ENCODE measurements at regions not wholly inside any gene's neighbourhood (a gene's known extent, or its start where the extent isn't known, plus 50 kb on each side); places are given as distances from the start of the nearest gene placed in this dataset.

DNA sequence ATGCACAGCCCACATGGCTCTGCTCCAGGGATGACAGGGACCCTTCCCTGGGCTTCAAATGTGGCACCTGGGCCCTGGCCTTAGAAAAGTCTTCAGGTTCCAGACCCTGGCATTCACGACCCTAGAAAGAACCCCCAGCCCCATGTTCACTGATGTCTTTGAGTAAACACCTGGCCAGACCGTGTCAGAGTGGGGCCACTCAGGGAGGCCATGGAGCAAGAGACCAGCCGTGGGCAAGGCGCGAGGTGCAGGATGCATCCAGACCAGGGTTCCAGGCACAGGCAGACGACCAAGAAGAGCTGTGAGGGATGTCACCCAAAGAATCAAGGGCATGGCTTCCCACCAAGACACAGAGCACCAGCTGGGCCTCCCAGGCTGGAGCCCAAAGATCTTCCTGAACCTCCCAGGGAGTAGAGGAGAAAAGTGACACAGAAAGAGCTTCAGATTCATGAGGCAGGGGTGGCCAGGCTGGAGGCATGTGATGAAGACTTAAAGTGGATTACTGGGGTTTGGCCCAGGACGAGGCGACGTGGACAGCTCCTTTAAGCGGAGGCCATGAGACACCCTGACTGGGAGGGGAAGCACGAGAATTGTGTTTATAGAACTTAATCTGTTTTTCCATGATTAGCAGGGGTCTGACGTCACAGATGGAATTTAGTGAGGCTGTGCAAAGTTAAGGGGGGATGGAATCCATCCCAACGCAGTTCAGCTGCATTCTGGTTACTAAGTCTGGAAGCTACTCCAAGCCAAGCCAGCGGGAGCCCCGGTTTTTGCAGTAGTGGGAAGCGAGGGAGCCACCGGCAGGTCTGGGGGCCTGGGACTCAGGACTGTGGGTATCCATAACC, 61.6 kb downstream of the ARL6IP4 start:
- Mint-ChIP-seq H3K4me1 (ENCODE audit: low read depth) (peaks cover 33% of the 10 kb centered on the region), H3K27ac (no peak overlapping the region; the same call in 1 of the 2 replicates), H3K9me3 (no peaks in the 10 kb centered on the region), H3K4me3 (no peak overlapping the region), H3K36me3 (ENCODE audit: low read depth) (no peaks in the 10 kb centered on the region), H3K27me3 (ENCODE audit: insufficient read depth) (peaks cover 28% of the 10 kb centered on the region)
- DNase-seq, result peak; percentile 32
- TF ChIP-seq, protein P1, sequence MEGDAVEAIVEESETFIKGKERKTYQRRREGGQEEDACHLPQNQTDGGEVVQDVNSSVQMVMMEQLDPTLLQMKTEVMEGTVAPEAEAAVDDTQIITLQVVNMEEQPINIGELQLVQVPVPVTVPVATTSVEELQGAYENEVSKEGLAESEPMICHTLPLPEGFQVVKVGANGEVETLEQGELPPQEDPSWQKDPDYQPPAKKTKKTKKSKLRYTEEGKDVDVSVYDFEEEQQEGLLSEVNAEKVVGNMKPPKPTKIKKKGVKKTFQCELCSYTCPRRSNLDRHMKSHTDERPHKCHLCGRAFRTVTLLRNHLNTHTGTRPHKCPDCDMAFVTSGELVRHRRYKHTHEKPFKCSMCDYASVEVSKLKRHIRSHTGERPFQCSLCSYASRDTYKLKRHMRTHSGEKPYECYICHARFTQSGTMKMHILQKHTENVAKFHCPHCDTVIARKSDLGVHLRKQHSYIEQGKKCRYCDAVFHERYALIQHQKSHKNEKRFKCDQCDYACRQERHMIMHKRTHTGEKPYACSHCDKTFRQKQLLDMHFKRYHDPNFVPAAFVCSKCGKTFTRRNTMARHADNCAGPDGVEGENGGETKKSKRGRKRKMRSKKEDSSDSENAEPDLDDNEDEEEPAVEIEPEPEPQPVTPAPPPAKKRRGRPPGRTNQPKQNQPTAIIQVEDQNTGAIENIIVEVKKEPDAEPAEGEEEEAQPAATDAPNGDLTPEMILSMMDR (IDR thresholded peaks at IDR 0.05), result no peak

DNA sequence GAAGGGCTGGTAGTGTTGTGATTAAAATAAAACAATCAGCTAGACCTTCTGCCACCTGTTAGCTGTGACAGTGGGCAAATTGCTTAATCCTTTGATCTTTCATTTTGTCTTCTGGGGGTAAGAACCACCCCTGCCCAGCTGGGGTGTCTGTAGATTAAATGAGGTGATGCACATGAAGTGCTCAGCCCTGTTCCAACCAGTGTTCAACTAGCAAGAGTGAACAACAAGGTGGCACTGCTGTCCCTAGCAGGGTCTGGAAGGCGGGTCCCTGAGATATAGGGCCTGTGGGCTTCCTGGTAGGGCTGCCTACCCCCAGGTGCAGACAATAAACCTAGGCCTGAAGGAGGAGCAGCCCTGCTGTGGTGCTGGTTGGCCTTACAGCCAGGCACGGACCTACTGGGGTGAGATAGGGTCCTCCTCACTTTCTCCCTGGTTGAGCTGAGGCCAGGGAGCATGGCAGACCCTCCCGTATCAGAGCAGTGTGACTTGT, 60.6 kb downstream of the ARL6IP4 start:
- Mint-ChIP-seq H3K9me3 (no peaks in the 10 kb centered on the region), H3K4me1 (ENCODE audit: low read depth) (peaks cover 33% of the 10 kb centered on the region), H3K27me3 (ENCODE audit: insufficient read depth) (peaks cover 36% of the 10 kb centered on the region), H3K36me3 (ENCODE audit: low read depth) (no peaks in the 10 kb centered on the region), H3K27ac (no peak overlapping the region), H3K4me3 (no peak overlapping the region)
- no peak for DNase-seq
- TF ChIP-seq, protein P1 (IDR thresholded peaks at IDR 0.05), result no peak

DNA sequence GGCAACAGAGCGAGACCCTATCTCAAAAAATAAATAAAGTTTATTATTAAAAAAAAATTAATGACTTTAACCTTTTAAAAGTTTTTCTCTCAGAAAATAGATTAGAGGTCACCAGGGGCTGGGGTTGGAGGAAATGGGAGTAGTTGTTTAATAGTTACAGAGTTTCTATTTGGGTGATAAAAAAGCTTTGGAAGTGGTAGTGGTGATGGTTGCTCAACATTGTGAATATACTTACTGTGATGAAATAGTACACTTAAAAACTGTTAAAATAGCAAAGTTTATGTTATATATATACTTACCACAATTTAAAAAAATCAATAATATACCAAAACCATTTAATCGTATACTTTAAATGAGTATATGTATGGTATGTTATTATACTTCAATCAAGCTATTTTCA, 59.6 kb downstream of the ARL6IP4 start:
- TF ChIP-seq, protein P1 (IDR thresholded peaks at IDR 0.05), result no peak
- peaks cover 33% of the 10 kb centered on the region for H3K27me3 Mint-ChIP-seq (ENCODE audit: insufficient read depth)
- DNase-seq, result no peak
- no peak overlapping the region for H3K27ac Mint-ChIP-seq
- H3K4me1 Mint-ChIP-seq (ENCODE audit: low read depth), result peaks cover 34% of the 10 kb centered on the region
- H3K9me3 Mint-ChIP-seq, result no peaks in the 10 kb centered on the region
- no peak overlapping the region for H3K4me3 Mint-ChIP-seq
- no peaks in the 10 kb centered on the region for H3K36me3 Mint-ChIP-seq (ENCODE audit: low read depth)

DNA sequence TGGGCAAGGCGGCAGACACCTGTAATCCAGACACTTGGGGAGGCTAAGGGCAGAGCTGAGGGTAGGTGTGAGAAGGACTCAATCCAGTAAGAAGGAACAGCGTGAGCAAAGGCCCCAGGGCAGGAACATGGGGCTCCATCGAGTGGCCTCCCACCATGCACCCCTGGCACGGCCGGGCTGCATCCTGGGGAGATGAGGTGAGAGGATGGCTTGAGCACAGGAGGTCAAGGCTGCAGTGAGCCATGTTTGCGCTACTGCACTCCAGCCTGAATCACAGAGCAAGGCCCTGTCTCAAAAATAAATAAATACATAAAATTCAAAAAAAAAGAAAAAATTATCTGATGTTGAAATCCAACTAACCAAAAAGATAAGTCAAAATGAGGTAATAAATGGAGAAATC, 58.5 kb downstream of the ARL6IP4 start:
- no peak for DNase-seq
- Mint-ChIP-seq H3K27ac (no peak overlapping the region), H3K4me1 (ENCODE audit: low read depth) (peaks cover 33% of the 10 kb centered on the region), H3K4me3 (no peak overlapping the region), H3K36me3 (ENCODE audit: low read depth) (no peaks in the 10 kb centered on the region), H3K27me3 (ENCODE audit: insufficient read depth) (peaks cover 28% of the 10 kb centered on the region), H3K9me3 (no peaks in the 10 kb centered on the region)
- TF ChIP-seq, protein P1 (IDR thresholded peaks at IDR 0.05), result no peak

DNA sequence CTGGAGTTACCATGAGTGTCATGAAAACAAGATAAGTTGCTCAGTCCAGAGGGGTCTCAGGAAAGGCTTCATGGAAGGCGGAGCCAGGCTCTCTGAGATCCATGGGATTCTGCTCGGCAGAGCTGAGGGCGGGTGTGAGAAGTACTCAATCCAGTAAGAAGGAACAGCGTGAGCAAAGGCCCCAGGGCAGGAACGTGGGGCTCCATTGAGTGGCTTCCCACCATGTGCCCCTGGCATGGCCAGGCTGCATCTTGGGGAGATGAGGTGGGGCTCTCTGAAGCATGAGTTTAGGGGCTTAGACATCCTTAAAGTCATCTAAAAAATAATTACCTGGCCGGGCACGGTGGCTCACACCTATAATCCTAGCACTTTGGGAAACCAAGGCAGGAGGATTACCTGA, 58.0 kb downstream of the ARL6IP4 start:
- H3K27me3 Mint-ChIP-seq (ENCODE audit: insufficient read depth), result peaks cover 29% of the 10 kb centered on the region
- H3K4me1 Mint-ChIP-seq (ENCODE audit: low read depth), result peaks cover 28% of the 10 kb centered on the region
- TF ChIP-seq, protein P1 (IDR thresholded peaks at IDR 0.05), result no peak
- no peak overlapping the region for H3K4me3 Mint-ChIP-seq
- DNase-seq, result no peak
- H3K36me3 Mint-ChIP-seq (ENCODE audit: low read depth), result no peaks in the 10 kb centered on the region
- no peaks in the 10 kb centered on the region for H3K9me3 Mint-ChIP-seq
- H3K27ac Mint-ChIP-seq, result no peak overlapping the region
